Right ventricle myocardium superior (tissue), 1 donor: ENCODE measurements at regions not wholly inside any gene's neighbourhood (a gene's known extent, or its start where the extent isn't known, plus 50 kb on each side); places are given as distances from the start of the nearest gene placed in this dataset.
"Not testable (repeated sequence)": the region's sequence is repeated elsewhere in the genome, so short reads cannot be mapped to it uniquely, and the experiment has no call there.

Source experiments
- ATAC-seq: fragments of 200-7000 bp; cut with Tn5 transposase; one replicate; pipeline ENCODE4 v1.9.1; 2020; ENCODE audit warnings: mild to moderate bottlenecking; ENCODE audit not compliant: poor library complexity
- DNase-seq: peaks from one replicate; pipeline ENCODE4 v3.0.0-alpha.2; 2020
- intact Hi-C: fragments of 100-400 bp; cut with DNase I; formaldehyde crosslinking; loops from one replicate; pipeline ENCODE4 v1.11.2; 2022
- donor health status: DM: no; HTN: yes; CAD: no; lungs with severe emphysema.

DNA sequence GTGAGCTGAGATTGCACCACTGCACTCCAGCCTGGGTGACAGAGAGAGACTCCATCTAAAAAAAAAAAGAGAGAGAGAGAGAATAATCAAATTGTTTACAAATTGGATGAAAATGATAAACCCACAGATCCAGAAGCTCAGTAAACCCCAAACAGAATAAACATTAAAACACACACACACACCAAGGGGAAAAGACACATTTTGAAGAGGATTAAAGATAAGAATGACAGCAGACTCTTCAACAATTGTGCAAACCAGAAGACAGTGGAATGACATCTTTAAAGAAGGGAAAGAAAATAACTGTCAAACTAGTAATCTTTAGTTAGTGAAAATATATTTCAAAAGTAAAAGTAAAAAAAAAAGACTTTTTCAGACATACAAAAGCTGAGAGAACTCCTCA is 64.4 kb upstream of the RPL38 start:
- DNase-seq (no peak), ATAC-seq (no peak)
- intact Hi-C loops, result no loop called here

GRCh38 chr17:74140282-74140681 is 63.2 kb upstream of the RPL38 start:
- DNase-seq (no peak), ATAC-seq (no peak)
- intact Hi-C loops, result no loop called here

DNA sequence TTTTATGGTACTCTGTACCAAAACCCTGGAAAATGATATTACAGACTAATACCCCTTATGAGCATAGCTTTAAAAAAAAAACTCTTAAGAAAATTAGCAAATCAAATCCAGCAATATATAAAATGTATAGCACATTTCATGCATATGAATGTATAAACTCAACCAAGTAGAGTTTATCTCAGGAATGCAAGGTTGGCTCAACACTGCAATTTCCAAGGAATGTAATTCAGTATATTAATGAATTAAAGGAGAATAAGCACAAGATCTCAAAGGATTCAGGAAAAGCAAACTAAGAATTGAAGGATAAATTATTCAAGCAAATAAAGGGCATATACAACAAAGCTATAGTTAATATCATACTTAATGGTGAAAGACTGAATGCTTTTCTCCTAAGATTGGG is 61.9 kb upstream of the RPL38 start:
- DNase-seq (no peak), ATAC-seq (no peak)
- intact Hi-C loops, result no loop called here

- ATAC-seq, DNase-seq, intact Hi-C loops: not testable (repeated sequence)
These were observed 60.2 kb upstream of the RPL38 start for GRCh38 chr17:74143318-74143717.

- DNase-seq (no peak), ATAC-seq (no peak)
- intact Hi-C loops, result no loop called here
These were observed 57.7 kb upstream of the RPL38 start for GRCh38 chr17:74145756-74146155.

DNA sequence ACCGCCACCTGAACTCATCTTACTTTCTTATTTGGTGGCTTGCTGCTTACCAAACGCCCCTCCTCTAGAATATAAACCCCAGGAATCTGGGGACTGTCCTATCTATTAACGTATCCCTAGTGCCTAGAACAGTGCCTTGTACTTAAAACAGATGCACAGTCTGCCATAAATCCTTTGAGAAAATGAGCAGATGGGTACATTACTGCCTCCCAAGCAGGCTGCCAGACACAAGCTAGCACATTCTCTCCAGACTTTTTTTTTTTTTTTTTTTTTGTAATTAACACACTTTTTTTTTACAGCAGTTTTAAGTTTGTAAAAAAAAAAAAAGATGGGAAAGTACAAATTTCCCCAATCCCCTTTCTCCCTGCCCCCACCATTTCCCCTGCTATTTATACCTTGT is 57.3 kb upstream of the RPL38 start:
- DNase-seq (no peak), ATAC-seq (no peak)
- intact Hi-C loops, result no loop called here

GRCh38 chr17:74147056-74147835 is 56.2 kb upstream of the RPL38 start:
- intact Hi-C loops, result no loop called here
- ATAC-seq (no peak), DNase-seq (no peak)

DNA sequence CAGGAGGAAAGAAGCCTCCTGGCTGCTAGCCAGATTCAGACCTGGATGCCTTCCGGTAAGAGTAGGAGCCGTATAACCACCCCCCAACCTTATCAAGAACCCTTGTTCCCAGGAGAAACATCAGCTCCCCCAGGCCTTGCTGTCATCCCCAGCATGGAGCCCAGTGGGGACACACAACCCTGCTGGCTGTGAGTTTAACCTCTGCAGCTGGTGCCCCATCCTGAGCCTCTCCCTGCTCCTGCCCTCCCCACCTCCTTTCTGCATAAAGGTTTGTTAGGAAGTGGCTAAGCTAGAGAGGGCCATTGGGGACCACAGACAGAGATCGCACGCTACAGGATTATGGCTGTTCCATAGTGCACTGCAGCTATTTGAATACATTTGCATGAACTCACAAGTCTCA is 55.5 kb upstream of the RPL38 start:
- no peak for ATAC-seq
- intact Hi-C loops, result no loop called here
- no peak for DNase-seq

GRCh38 chr17:74148446-74148845 is 55.0 kb upstream of the RPL38 start:
- intact Hi-C loops, result no loop called here
- ATAC-seq (no peak), DNase-seq (no peak)

GRCh38 chr17:74148901-74149596 is 54.4 kb upstream of the RPL38 start:
- ATAC-seq (no peak), DNase-seq (no peak)
- intact Hi-C loops, result no loop called here

DNA sequence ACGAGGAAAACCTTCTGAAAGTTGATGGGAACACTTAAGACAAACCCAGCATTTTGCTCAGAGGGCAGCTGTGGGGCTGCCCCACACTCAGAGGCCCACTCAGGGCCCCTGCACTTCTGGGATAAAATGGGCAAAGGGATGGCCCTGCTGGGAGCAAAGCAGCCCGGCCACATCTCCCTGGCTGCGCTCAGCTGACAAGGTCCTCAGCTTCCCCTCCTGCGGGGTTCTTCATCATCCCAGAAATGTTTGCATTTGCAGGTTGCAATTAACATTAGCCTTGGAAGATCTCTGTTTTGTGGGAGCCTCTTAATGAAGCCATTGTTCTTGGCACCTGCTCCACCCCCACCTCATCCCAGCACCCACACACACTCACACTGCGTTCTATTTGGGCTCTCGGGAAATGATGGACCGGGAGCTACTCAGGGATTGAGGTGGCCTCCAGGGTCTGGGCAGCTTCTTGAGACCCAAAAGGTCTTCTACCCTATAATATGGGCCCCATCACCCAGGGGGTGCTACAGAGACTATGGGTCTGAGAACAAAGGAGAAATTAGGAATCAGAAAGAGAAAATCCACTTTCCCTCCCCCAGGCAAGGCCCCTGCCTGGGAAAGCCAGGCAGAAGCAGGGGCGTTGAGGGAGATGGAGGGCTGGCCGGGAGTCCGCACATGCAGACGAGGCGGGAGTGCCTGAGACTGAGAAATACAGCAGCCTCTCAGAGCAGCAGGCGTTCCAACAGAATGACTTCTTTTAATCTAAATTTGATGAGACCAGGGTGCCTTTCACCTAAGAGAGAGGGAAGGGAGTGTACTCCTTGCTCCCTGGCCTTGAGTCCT is 53.7 kb upstream of the RPL38 start:
- ATAC-seq (no peak), DNase-seq (no peak)
- intact Hi-C loops, result no loop called here

- intact Hi-C loops, result no loop called here
- no peak for ATAC-seq
- no peak for DNase-seq
These were observed 53.0 kb upstream of the RPL38 start for GRCh38 chr17:74150428-74151025.

- intact Hi-C loops, result no loop called here
- ATAC-seq (no peak), DNase-seq (no peak)
These were observed 51.7 kb upstream of the RPL38 start for GRCh38 chr17:74151551-74152315.

- ATAC-seq, result no peak
- DNase-seq, result no peak
- intact Hi-C loops, result no loop called here
These were observed 50.7 kb upstream of the RPL38 start for GRCh38 chr17:74152591-74153455.

DNA sequence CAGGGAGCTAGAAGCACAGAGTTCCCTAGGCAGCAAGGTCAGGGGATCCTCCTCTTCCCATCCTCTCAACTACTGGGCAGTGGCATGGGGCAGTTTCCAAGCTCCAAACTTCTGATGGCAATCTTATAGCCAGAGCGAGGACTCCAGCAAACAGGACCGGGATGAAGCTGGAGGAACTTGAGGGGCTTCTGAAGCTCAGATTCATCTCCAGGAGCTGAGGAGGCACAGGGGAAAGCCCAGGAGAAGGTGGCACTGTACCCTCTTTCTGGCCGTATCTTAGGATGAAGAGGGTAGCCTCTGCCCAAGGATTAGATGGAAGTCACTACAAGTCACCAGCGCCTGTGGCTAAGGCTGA is 50.0 kb upstream of the RPL38 start:
- DNase-seq (no peak), ATAC-seq (no peak)
- intact Hi-C loops, result no loop called here
